ENCODE measurements at regions not wholly inside any gene's neighbourhood (a gene's known extent, or its start where the extent isn't known, plus 50 kb on each side); places are given as distances from the start of the nearest gene placed in this dataset.

DNA sequence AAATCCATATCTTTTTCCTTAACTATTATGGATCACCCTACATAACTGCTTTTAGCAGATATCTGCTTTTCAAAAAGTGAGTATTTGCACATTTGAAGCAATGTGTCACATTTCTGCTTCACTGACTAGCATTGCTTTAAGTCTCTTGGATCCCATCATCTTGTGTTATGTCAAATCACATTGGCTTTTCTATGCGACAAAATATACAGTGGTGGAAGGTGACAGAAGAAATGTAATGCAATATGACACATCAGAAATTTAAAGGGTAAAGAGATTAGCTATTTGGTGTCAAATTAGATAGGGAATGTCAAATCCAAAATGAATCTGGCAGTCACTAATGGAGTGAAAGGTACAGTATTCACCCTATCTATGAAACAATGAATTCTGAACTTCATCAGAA, 1282.1 kb upstream of the PCDH20 start:
- no peak overlapping the region for H2BK120ac ChIP-seq (ENCODE audit: low read depth, low read length, poor library complexity, severe bottlenecking)
- no peak overlapping the region for H3K56ac ChIP-seq (ENCODE audit: insufficient read length, low read depth, low read length)
- TF ChIP-seq, protein P1, sequence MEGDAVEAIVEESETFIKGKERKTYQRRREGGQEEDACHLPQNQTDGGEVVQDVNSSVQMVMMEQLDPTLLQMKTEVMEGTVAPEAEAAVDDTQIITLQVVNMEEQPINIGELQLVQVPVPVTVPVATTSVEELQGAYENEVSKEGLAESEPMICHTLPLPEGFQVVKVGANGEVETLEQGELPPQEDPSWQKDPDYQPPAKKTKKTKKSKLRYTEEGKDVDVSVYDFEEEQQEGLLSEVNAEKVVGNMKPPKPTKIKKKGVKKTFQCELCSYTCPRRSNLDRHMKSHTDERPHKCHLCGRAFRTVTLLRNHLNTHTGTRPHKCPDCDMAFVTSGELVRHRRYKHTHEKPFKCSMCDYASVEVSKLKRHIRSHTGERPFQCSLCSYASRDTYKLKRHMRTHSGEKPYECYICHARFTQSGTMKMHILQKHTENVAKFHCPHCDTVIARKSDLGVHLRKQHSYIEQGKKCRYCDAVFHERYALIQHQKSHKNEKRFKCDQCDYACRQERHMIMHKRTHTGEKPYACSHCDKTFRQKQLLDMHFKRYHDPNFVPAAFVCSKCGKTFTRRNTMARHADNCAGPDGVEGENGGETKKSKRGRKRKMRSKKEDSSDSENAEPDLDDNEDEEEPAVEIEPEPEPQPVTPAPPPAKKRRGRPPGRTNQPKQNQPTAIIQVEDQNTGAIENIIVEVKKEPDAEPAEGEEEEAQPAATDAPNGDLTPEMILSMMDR (conservative IDR thresholded peaks at IDR 0.05) = no peak
- no peak overlapping the region for H3K23ac ChIP-seq (ENCODE audit: insufficient read length, low read depth, low read length)
- H3K9me3 ChIP-seq (ENCODE audit: control insufficient read depth, low read depth, low read length) = no peaks in the 10 kb centered on the region
- Mint-ChIP-seq H3K4me3 (no peak overlapping the region), H3K36me3 (ENCODE audit: insufficient read depth in 1 of 3, low read depth in 3 of 3) (no peaks in the 10 kb centered on the region), H3K27ac (no peak overlapping the region), H3K27me3 (ENCODE audit: low read depth) (no peaks in the 10 kb centered on the region), H3K4me1 (no peaks in the 10 kb centered on the region), H3K9me3 (peaks cover 0 to 3% of the 10 kb centered on the region in 2 experiments; a peak in 1 of 5 replicates)
- no peak overlapping the region for H2BK5ac ChIP-seq (ENCODE audit: insufficient read length, low read length)
- no peak overlapping the region for H3K14ac ChIP-seq (ENCODE audit: insufficient read depth, low read length)
- H3K4me2 ChIP-seq (ENCODE audit: insufficient read depth, insufficient read length, low read length) = no peak overlapping the region
- no peaks in the 10 kb centered on the region for H3K4me1 ChIP-seq (ENCODE audit: insufficient read depth, low read length)
- H2BK12ac ChIP-seq (ENCODE audit: insufficient read length, low read depth, low read length) = no peak overlapping the region
- H3K23me2 ChIP-seq (ENCODE audit: insufficient read length, low read depth, low read length, poor library complexity, severe bottlenecking) = no peaks in the 10 kb centered on the region
- H4K20me1 ChIP-seq (ENCODE audit: control insufficient read depth, insufficient read depth, insufficient read length) = no peaks in the 10 kb centered on the region
- no peaks in the 10 kb centered on the region for H3K79me1 ChIP-seq (ENCODE audit: insufficient read depth, low read depth, low read length, poor library complexity, severe bottlenecking)
- no peaks in the 10 kb centered on the region for H3K79me2 ChIP-seq (ENCODE audit: insufficient read depth, low read length)
- H3K27ac ChIP-seq (ENCODE audit: insufficient read length, low read depth, low read length) = no peak overlapping the region
- no peak overlapping the region for H4K5ac ChIP-seq (ENCODE audit: insufficient read length, low read depth, low read length)
- no peak overlapping the region for H4K91ac ChIP-seq (ENCODE audit: insufficient read length, low read depth, low read length)
- H3T11ph ChIP-seq (ENCODE audit: low read length) = no peak overlapping the region
- no peaks in the 10 kb centered on the region for H3K27me3 ChIP-seq (ENCODE audit: insufficient read depth, low read length)
- H3K18ac ChIP-seq (ENCODE audit: insufficient read length, low read depth, low read length) = no peak overlapping the region
- no peak overlapping the region for H3K9ac ChIP-seq (ENCODE audit: extremely low read depth, insufficient read length, low read length)
- H3K4ac ChIP-seq (ENCODE audit: low read depth, low read length) = no peak overlapping the region
- H2AFZ ChIP-seq (ENCODE audit: low read length) = no peak overlapping the region
- H2BK15ac ChIP-seq (ENCODE audit: low read depth, low read length) = no peak overlapping the region
- no peak overlapping the region for H4K8ac ChIP-seq (replicated peaks; ENCODE audit: insufficient read length, low read depth, low read length)
- no peak overlapping the region for H2AK5ac ChIP-seq (ENCODE audit: insufficient read length, low read length)
- no CpG with 5 or more reads among the region's 1 CpG for WGBS (ENCODE audit: extremely low coverage, insufficient read length, low lambda C conversion rate)
- H2BK20ac ChIP-seq (ENCODE audit: low read depth, low read length, poor library complexity, severe bottlenecking) = no peak overlapping the region
- DNase-seq = no peak
